ENCODE measurements at regions not wholly inside any gene's neighbourhood (a gene's known extent, or its start where the extent isn't known, plus 50 kb on each side); places are given as distances from the start of the nearest gene placed in this dataset.

- TF ChIP-seq CTCF (IDR thresholded peaks at IDR 0.05; ENCODE audit: borderline replicate concordance), result no peak
- intact Hi-C loops (cut with micrococcal nuclease), result no loop called here
- Histone ChIP-seq H3K4me3 (no peak overlapping the region), H3K36me3 (no peaks in the 10 kb centered on the region), H3K27me3 (ENCODE audit: low read depth) (no peaks in the 10 kb centered on the region), H3K9me3 (replicated peaks) (no peaks in the 10 kb centered on the region), H3K4me1 (peaks cover 10% of the 10 kb centered on the region), H3K27ac (replicated peaks) (no peak overlapping the region)
- no peak for DNase-seq
Measured at GRCh38 chr20:19860737-19861136, 102.7 kb downstream of the RIN2 start.

GRCh38 chr20:19861147-19861759 lies 103.2 kb downstream of the RIN2 start:
- Histone ChIP-seq H3K27ac (replicated peaks) (no peak overlapping the region), H3K27me3 (ENCODE audit: low read depth) (no peaks in the 10 kb centered on the region), H3K36me3 (no peaks in the 10 kb centered on the region), H3K9me3 (replicated peaks) (no peaks in the 10 kb centered on the region), H3K4me3 (no peak overlapping the region), H3K4me1 (peaks cover 10% of the 10 kb centered on the region)
- no peak for TF ChIP-seq CTCF (IDR thresholded peaks at IDR 0.05; ENCODE audit: borderline replicate concordance)
- intact Hi-C loops (cut with micrococcal nuclease), result no loop called here
- DNase-seq, result no peak

- Histone ChIP-seq H3K27me3 (ENCODE audit: low read depth) (no peaks in the 10 kb centered on the region), H3K4me3 (no peak overlapping the region), H3K36me3 (no peaks in the 10 kb centered on the region), H3K9me3 (replicated peaks) (no peaks in the 10 kb centered on the region), H3K27ac (replicated peaks) (no peak overlapping the region), H3K4me1 (peaks cover under 1% of the 10 kb centered on the region)
- intact Hi-C loops (cut with micrococcal nuclease), result no loop called here
- DNase-seq, result no peak
- no peak for TF ChIP-seq CTCF (IDR thresholded peaks at IDR 0.05; ENCODE audit: borderline replicate concordance)
Measured at GRCh38 chr20:19864130-19864529, 106.1 kb downstream of the RIN2 start.

- no peak for TF ChIP-seq CTCF (IDR thresholded peaks at IDR 0.05; ENCODE audit: borderline replicate concordance)
- Histone ChIP-seq H3K36me3 (peaks cover 6% of the 10 kb centered on the region), H3K27ac (replicated peaks) (no peak overlapping the region), H3K27me3 (ENCODE audit: low read depth) (no peaks in the 10 kb centered on the region), H3K4me3 (no peak overlapping the region), H3K4me1 (no peaks in the 10 kb centered on the region), H3K9me3 (replicated peaks) (no peaks in the 10 kb centered on the region)
- DNase-seq, result no peak
- intact Hi-C loops (cut with micrococcal nuclease), result no loop called here
Measured at GRCh38 chr20:19866070-19866469, 108.0 kb downstream of the RIN2 start.

- H3K4me3 ChIP-seq, result no peak overlapping the region
- intact Hi-C loops (cut with micrococcal nuclease), result no loop called here
- H3K9me3 ChIP-seq (replicated peaks), result no peaks in the 10 kb centered on the region
- no peak for DNase-seq
- peaks cover 16% of the 10 kb centered on the region for H3K36me3 ChIP-seq
- H3K4me1 ChIP-seq, result no peaks in the 10 kb centered on the region
- H3K27me3 ChIP-seq (ENCODE audit: low read depth), result no peaks in the 10 kb centered on the region
- no peak overlapping the region for H3K27ac ChIP-seq (replicated peaks)
- no peak for TF ChIP-seq CTCF (IDR thresholded peaks at IDR 0.05; ENCODE audit: borderline replicate concordance)
Measured at GRCh38 chr20:19867074-19867473, 109.0 kb downstream of the RIN2 start.
